Neural crest cell (in vitro differentiated cells): ENCODE measurements at regions not wholly inside any gene's neighbourhood (a gene's known extent, or its start where the extent isn't known, plus 50 kb on each side); places are given as distances from the start of the nearest gene placed in this dataset.

ENCODE experiments used
- DNase-seq: peaks from one replicate; pipeline ENCODE4 v3.0.0; 2021; ENCODE audit warnings: low read depth, mixed read lengths, low spot score
- H3K27ac Mint-ChIP-seq: one replicate; pipeline ENCODE4 v1.8.0; 2021; ENCODE audit warnings: mild to moderate bottlenecking, mixed read lengths; ENCODE audit not compliant: unreplicated experiment
- H3K27me3 Mint-ChIP-seq: 2 replicates; pipeline ENCODE4 v1.8.0; 2021; ENCODE audit warnings: low read depth, mild to moderate bottlenecking, mixed read lengths
- H3K36me3 Mint-ChIP-seq: 2 replicates; pipeline ENCODE4 v1.8.0; 2021; ENCODE audit warnings: low read depth, mild to moderate bottlenecking, mixed read lengths
- H3K4me1 Mint-ChIP-seq: 2 replicates; pipeline ENCODE4 v1.8.0; 2021; ENCODE audit warnings: mixed read lengths
- H3K4me3 Mint-ChIP-seq: one replicate; pipeline ENCODE4 v1.8.0; 2021; ENCODE audit warnings: mild to moderate bottlenecking, mixed read lengths
- H3K9me3 Mint-ChIP-seq: 2 replicates; pipeline ENCODE4 v1.8.0; 2021; ENCODE audit warnings: mixed read lengths
- TF ChIP-seq, protein P1 (sequence below): fragments of 200-600 bp; sonication (generic); conservative IDR thresholded peaks from 2 replicates; pipeline ENCODE4 v1.5.0; 2021; ENCODE audit warnings: antibody characterized with exemption, mild to moderate bottlenecking

DNA sequence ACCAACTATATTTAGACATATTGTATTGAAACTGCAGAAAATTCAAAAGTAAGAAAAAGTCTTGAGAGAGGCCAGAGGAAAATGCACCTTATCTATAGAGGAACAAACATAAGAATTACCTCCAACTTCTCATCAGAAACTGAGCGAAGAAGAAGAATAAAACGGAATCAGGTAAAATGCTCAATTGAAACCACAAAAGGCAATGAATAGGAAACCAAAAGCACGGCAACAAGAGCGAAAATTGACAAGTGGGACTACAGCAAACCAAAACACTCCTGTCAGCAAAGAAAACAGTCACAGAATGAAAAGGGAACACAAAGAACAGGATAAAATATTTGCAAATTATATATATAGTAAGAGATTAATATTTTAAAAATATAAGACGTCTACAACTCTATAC, 61.9 kb upstream of the PARP11 start:
- no peaks in the 10 kb centered on the region for H3K36me3 Mint-ChIP-seq

DNA sequence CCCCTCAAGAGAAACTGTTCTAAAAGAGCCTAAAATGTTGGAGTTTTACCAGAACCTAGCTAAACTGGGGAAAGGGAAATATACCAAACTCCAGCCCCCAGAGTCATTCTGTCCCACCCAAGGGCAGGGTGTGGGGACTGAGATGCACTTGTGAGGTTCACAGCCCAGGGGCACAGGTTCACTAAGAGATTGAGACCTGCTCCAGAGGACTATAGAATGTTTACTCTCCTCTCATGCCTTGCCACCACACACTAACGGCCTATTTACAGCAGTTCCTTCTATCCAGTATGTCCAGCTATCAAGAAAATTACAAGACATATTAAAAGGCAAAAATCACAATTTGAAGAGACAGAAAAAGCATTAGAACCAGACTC, 60.6 kb upstream of the PARP11 start:
- no peak for DNase-seq
- no peaks in the 10 kb centered on the region for H3K36me3 Mint-ChIP-seq
- peaks cover 10% of the 10 kb centered on the region for H3K27me3 Mint-ChIP-seq
- peaks cover 4% of the 10 kb centered on the region for H3K9me3 Mint-ChIP-seq
- H3K4me1 Mint-ChIP-seq, result peaks cover 43% of the 10 kb centered on the region
- TF ChIP-seq, protein P1, sequence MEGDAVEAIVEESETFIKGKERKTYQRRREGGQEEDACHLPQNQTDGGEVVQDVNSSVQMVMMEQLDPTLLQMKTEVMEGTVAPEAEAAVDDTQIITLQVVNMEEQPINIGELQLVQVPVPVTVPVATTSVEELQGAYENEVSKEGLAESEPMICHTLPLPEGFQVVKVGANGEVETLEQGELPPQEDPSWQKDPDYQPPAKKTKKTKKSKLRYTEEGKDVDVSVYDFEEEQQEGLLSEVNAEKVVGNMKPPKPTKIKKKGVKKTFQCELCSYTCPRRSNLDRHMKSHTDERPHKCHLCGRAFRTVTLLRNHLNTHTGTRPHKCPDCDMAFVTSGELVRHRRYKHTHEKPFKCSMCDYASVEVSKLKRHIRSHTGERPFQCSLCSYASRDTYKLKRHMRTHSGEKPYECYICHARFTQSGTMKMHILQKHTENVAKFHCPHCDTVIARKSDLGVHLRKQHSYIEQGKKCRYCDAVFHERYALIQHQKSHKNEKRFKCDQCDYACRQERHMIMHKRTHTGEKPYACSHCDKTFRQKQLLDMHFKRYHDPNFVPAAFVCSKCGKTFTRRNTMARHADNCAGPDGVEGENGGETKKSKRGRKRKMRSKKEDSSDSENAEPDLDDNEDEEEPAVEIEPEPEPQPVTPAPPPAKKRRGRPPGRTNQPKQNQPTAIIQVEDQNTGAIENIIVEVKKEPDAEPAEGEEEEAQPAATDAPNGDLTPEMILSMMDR, result no peak
- no peak overlapping the region for H3K4me3 Mint-ChIP-seq
- H3K27ac Mint-ChIP-seq, result no peak overlapping the region

More for the DNA sequence above, 61.9 kb upstream of the PARP11 start:
- peaks cover 4% of the 10 kb centered on the region for H3K9me3 Mint-ChIP-seq
- H3K27me3 Mint-ChIP-seq, result peaks cover 10% of the 10 kb centered on the region
- no peak for DNase-seq
- no peak overlapping the region for H3K27ac Mint-ChIP-seq
- H3K4me3 Mint-ChIP-seq, result no peak overlapping the region
- TF ChIP-seq, protein P1, result no peak
- H3K4me1 Mint-ChIP-seq, result peaks cover 30% of the 10 kb centered on the region

DNA sequence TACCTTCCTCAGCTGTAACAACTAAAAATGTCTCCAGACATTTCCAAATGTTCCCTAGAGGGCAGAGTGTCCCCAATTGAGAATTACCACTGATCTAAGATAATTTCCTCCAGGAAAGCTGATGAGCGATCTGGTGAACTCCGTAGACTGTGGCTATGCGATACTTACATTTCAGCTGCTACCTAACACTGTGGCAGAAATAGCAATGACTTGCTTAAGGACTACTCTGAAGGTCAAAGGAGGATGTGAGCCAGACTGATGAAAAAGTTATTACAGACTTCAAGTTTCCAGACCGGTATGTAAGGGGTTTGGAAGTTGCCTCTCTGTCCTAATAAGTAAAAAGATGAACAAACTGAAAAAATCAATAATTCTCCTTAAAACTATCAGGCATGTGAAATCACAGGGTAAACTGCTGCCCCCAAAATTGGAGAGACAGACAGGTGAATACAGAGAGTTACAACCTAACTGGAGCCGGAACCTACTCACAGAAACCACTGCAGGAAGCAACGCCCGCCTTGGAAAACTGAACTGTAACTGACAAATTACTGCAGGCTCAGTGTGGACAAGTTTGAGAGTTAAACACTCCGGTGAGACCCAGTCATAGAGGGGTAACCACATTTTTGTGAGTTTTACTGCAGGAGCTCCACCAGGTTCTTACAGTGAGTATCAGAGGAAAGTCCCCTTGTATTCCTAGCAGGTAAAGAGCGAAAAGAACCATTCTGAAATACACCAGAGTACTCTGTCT, 60.0 kb upstream of the PARP11 start:
- TF ChIP-seq, protein P1, result no peak
- DNase-seq, result no peak
- Mint-ChIP-seq H3K27ac (no peak overlapping the region), H3K9me3 (peaks cover 4% of the 10 kb centered on the region), H3K27me3 (peaks cover 13% of the 10 kb centered on the region), H3K4me3 (no peak overlapping the region), H3K4me1 (peaks cover 48% of the 10 kb centered on the region), H3K36me3 (no peaks in the 10 kb centered on the region)

DNA sequence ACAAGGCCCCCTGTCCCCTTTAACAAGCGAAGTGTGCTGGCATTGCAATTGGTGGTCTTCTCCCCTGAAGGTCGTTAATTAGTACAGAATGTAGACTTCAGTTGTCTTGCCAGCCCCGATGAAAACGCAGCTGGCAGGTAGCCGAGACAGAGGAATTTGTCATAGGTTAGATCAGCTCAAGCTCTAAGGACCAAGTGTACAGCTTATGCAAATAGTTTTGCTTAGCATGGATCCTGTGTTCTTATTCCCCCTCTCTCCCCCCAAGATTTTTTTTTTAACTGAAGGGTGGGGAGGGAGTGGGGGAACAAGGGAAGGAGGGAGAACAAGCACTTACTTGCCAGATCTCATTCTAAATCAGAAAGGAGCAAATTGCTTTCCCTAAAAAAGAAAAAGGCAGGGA, 58.6 kb upstream of the PARP11 start:
- TF ChIP-seq, protein P1, result no peak
- Mint-ChIP-seq H3K4me1 (peaks cover 49% of the 10 kb centered on the region), H3K4me3 (no peak overlapping the region), H3K27ac (no peak overlapping the region), H3K36me3 (no peaks in the 10 kb centered on the region), H3K27me3 (peaks cover 14% of the 10 kb centered on the region), H3K9me3 (peaks cover 7% of the 10 kb centered on the region)
- no peak for DNase-seq

DNA sequence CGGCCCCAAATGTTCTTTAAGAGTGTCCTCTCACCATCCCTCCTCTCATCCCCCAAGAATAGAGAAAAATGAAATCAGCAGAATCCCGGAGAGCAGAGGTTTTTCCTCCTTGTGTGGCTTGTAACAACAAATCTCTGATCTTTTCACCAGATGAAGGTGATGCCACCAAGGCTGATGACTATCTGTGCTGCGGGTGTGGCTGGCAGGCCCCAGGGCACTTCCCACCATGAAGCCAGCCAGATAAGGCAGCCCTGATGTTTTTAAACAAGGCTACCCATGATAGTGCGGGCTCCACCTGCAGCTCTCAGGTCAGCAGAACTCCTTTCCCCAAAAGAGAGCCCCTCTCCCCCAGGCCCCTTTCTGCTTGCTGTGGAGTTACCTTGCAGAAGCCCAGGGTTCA, 58.0 kb upstream of the PARP11 start:
- H3K4me3 Mint-ChIP-seq, result no peak overlapping the region
- TF ChIP-seq, protein P1, result no peak

More for the DNA sequence above, 58.0 kb upstream of the PARP11 start:
- Mint-ChIP-seq H3K36me3 (no peaks in the 10 kb centered on the region), H3K9me3 (peaks cover 7% of the 10 kb centered on the region), H3K4me1 (peaks cover 49% of the 10 kb centered on the region), H3K27ac (no peak overlapping the region), H3K27me3 (peaks cover 14% of the 10 kb centered on the region)
- no peak for DNase-seq
